HG03460 (cell line): ENCODE measurements at regions not wholly inside any gene's neighbourhood (a gene's known extent, or its start where the extent isn't known, plus 50 kb on each side); places are given as distances from the start of the nearest gene placed in this dataset.

Experiments
- ATAC-seq: cut with Tn5 transposase; IDR thresholded peaks from one replicate; pipeline ENCODE4 v1.9.1; 2021; ENCODE audit not compliant: unreplicated experiment

DNA sequence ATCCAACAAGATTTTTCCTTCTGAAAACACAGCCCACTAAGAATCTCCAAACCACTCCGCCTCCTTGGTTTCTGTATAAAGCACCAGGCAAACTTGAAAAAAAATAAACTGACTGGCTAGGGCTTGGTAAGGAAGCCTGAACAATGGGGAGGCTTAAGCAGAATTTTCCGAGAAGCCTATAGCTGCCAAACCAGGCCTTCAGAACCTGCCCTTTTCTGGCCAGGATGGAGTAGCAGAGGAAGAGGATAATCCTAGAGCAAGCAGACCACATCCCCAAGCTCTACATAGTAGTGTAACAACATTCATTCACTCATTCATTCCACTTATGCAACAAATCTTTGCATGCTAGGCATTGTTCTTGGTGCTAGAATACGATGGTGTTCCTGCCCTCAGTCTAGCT is 529.6 kb upstream of the ZEB2 start:
- ATAC-seq: no peak

- no peak for ATAC-seq
These were observed 527.6 kb upstream of the ZEB2 start for GRCh38 chr2:145047554-145047953.

- no peak for ATAC-seq
These were observed 524.6 kb upstream of the ZEB2 start for GRCh38 chr2:145044491-145044890.

DNA sequence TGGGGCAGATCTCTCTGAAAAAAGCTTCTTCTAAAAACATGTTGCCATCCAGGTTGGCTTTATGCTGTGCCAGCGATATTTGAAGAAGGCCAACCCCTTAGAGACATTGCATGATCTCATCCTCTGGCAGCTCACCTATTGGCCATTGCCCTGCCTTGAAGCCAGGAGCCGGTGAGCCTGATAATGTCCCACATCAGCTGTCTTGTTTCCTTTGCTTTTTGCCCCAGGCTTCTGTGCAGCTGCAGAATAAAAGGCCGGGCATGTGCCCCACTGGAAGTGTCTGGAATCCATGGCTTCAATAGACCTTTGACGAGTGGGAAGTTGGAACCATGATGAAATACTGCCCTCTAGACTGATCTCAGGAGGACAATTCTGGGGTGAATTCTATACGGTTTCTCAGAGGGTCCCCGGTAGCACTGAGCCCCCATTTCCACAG is 523.5 kb upstream of the ZEB2 start:
- ATAC-seq: no peak

GRCh38 chr2:145041706-145042105 is 521.8 kb upstream of the ZEB2 start:
- ATAC-seq: no peak

- no peak for ATAC-seq
These were observed 520.5 kb upstream of the ZEB2 start for GRCh38 chr2:145040433-145040832.

DNA sequence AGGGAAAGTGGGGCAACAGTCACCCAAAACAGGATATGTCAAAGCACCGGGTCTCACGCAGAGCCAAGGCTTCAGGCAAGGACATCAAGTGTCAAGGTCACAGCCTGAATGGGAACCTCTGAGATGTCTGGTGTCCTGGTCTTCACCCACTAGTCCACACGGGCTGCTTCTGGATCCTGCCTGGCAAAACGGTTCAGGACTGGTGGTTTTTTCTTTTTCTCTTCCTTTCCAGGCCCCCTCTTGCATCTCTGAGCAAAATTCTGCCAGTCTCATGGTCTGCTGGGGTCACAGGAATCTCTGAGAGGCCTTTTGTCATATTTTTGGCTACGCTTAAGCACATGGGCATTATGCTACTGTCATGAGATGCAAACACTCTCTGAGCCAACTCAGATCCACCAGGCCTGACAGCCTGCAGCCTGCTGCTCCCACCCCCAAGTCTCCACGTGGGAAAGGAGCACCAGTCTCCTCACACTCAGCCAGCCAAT is 518.2 kb upstream of the ZEB2 start:
- ATAC-seq: no peak

- no peak for ATAC-seq
These were observed 516.6 kb upstream of the ZEB2 start for GRCh38 chr2:145036421-145037011.

DNA sequence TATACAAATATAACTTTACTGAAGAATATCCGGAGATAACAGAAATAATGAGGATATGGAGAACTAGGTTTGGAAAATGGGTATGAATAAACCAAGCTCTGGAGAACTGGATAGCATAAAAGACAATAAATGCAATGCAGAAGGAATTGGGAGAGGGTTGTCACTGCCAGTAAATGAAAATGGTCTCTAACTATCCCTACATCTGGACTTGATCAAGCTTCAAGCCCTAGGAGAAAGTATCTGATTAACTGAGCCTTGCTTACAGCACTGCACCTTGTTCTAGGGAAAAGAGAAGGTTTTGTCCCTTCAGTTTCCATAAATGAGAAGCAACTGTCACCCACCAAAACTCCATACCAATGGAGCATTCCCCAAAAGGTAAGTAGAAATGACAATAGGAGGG is 514.6 kb upstream of the ZEB2 start:
- ATAC-seq: no peak

DNA sequence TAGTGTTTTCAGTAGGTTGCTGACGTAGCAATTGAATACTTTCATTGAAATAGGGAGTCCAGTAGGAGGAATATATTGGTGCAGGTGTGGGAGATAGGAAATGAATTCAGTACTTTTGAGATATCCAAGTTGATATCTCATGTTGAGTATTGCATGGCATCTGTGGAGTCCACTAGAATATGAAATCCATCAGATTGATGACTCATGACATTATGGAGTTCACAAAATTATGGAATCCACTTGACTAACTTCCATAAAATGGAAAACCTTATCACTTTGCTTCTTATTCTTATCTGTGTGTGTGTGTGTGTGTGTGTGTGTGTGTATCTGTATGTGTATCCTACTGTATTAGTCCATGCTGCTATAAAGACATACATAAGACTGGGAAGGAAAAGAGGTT is 513.5 kb upstream of the ZEB2 start:
- no peak for ATAC-seq

DNA sequence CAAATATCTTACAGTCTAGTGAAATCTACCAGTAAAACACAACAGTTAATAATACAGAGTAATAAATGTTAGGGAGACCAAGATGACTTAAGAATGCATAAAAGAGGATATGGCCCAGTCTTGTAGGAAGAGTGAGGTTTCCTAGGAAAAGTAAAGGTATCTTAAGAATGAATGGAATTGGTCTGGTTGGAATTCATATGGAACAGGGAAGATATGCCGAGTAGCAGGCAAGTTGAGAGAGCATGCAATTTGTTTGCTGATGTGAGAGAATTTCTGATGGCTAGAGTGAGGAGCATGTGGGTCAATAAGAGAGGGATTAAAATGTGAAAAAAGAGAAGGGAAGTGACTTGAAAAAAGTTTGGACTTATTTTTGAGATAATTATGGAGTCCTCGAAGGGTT is 512.9 kb upstream of the ZEB2 start:
- no peak for ATAC-seq

- no peak for ATAC-seq
These were observed 510.0 kb upstream of the ZEB2 start for GRCh38 chr2:145029873-145030272.

GRCh38 chr2:145029081-145029480 is 509.2 kb upstream of the ZEB2 start:
- no peak for ATAC-seq

DNA sequence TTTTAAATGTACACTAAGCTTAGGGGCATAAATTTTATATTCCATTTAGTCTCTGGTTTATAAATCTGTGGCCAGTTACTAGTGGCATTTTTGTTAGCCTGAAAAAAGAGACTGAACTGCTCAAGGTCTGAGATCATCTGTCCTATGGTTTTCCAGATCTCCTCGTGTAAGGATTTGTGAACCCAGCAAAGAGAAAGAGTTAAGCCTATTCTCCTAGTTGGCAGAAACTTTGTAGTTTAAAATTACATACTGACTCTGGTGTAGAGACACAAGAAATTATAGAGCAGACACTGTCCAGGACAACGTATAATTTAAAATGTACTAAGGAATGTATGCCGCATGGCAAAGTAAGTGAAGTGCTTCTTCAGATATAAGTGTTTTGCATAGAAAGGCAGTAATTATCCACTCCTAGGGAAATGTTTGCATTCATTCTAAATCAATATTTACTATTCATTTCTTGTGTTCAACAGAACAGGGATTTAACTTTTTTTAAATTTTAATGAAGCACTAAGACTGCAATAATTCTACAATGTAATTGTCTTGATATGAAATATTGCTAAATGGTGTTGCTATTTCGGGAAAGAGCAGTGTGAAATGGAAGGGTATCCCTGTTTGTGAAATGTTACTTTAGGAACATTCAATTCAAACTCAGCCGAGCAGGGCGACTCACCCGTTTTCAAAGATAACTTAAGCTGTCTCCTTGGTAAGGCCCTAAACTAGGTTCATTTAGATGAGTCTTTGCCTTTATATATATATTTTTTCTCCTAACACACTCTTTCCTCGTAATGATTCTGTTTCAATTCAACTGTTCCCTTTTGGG is 508.4 kb upstream of the ZEB2 start:
- ATAC-seq: no peak

DNA sequence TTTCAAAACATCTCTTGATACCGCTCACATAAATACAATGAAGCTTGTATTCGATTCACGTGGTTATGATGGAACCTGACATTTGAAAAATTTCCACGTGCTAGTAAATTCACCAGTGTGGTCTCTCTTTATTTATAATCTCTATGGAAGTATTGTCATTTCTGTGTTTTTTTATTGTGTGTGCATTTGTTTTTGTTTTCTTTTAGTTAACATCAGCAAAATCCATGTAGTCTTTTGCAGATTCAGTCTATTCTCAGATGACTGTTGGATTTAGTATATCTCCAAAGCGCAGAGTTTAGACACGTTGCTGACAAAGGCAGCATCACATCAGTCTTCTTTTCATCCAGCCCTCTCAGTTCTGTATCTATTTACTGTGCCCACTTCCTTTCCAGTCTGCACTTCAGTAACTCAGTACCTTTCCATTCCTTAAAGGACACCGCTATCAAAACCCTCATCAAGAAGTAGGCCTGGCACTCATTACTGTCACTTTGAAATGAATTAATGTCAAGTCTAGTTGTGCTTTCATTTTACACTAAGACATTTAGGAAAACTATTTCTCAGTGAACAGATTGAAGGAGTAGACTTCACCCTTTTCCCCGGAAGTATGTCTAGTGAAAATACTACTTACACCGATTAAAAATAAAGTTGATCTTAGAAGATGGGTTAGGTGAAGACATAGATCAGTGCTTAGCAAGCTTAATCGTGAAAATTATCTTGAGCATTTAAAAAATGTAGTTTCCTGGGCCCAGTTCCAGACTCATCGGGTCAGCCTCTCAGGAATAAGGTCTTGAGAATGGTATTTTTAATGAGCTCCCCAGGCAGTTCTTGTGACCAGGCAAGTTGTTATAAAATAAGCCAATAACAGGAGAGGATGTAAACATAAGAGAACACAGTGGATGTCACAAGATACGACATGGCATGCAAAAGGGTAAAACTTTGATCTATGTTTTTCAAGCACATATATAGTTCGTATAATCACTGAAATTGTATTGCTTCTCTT is 506.8 kb upstream of the ZEB2 start:
- ATAC-seq: no peak

- ATAC-seq: no peak
These were observed 505.5 kb upstream of the ZEB2 start for GRCh38 chr2:145025382-145025781.

- no peak for ATAC-seq
These were observed 503.5 kb upstream of the ZEB2 start for GRCh38 chr2:145023334-145023934.

GRCh38 chr2:145022666-145023333 is 502.9 kb upstream of the ZEB2 start:
- no peak for ATAC-seq

DNA sequence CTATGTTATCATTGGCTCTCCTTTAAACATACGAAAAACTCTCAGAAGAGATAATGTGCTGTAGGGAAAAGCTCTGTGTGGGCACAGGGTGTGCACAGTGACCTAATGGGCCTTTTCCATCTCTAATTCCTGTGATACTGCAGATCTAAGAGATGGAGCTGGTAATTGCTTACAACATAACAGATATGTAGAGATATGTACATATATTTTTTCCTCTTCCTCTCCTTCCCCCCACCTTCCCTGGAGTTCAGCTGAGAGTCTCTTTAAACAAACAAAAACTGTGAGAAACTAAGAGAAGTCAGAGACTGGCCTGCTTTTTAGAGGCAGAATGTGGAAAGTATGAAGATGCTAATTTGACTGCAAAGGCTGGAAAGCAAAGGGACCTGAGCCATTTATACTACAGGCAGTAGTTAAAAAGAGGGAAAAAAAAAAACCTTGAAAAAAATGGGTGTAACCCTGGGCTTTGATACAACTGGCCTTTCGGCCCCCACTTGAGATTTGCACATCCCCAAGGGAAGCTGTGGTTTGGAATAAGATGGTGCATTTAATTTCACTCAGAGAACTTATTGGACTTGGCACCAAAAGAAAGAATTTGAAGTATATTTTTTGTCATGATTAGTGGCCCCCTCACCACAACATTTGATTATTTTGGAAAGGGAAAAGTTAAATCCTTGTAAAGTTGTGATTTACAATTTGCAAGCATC is 502.2 kb upstream of the ZEB2 start:
- ATAC-seq: no peak

DNA sequence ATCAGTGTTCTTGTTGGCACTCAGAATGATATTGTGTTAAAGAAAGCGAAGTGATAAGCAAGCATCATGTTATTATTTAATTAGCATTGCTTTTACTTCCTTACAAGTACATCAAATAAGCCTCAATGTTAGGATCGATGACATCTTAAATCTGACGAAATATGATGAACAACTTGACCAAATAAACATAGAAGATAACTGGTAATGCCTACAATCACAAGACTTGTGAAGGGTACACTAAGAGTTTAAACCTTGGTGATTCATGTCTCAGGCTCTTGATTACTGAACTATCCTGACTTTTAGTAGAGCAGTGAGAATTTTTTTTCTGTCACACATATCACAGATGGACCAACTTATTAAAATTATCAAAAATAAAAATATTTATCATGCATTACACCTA is 500.8 kb upstream of the ZEB2 start:
- ATAC-seq: no peak
